ENCODE measurements at regions not wholly inside any gene's neighbourhood (a gene's known extent, or its start where the extent isn't known, plus 50 kb on each side); places are given as distances from the start of the nearest gene placed in this dataset.

DNA sequence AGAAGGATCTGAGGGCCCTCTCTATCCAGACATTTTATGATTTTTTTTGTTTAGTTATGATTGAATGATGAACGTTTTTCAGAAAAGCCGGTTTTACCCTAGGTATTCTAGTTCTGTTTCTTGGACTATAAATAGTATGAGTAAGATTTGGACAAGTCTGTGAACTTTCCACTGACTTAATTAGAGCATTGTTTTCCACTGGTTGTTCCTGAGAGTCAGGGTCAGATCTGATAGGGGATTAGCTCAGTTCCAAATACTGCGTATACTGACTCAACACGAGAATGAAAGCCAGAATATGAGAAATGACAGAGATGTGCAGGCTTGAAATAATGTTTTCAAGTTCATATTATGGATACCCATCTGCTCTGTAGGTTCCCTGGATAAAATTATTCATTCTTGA lies 361.6 kb downstream of the AEBP2 start:
- no peak for ATAC-seq
- BruUV-seq (replicated peaks): no TSS peak
- no peak overlapping the region for H3K4me3 ChIP-seq (replicated peaks in 1 of 2; ENCODE audit: low read depth in 1 of 2, low read length in 2 of 2)
- H3K4me2 ChIP-seq (ENCODE audit: low read length): no peak overlapping the region
- no peaks in the 10 kb centered on the region for H3K9me2 ChIP-seq (ENCODE audit: insufficient read depth)
- H2AFZ ChIP-seq (ENCODE audit: low read depth, low read length, poor library complexity, severe bottlenecking): no peak overlapping the region
- 0 out of 2 replicates have a peak, but pooled peaks cover 4% of the 10 kb centered on the region for H3K27me3 ChIP-seq (ENCODE audit: insufficient read depth, low read length)
- H3K9ac ChIP-seq (ENCODE audit: low read length): no peak overlapping the region
- RAD21 ChIA-PET (ENCODE audit: low non-redundant PET in 1 of 2, low total read pairs in 2 of 2, uncharacterized antibody in 2 of 2, unreplicated experiment in 2 of 2): no interaction called here
- no peak for DNase-seq (ENCODE audit: low read depth, low spot score)
- no peaks in the 10 kb centered on the region for H4K20me1 ChIP-seq (ENCODE audit: insufficient read depth)
- no peaks in the 10 kb centered on the region for H3K9me3 ChIP-seq (ENCODE audit: control insufficient read depth in 1 of 2, insufficient read depth in 1 of 2, low read depth in 1 of 2, low read length in 2 of 2)
- TF ChIP-seq EZH2 (IDR thresholded peaks at IDR 0.05): no peak
- TF ChIP-seq FOSL1 (IDR thresholded peaks at IDR 0.05; ENCODE audit: low read depth): no peak
- no peak for TF ChIP-seq ELF1 (IDR thresholded peaks at IDR 0.05; ENCODE audit: borderline replicate concordance, low read depth)
- TF ChIP-seq MAX (IDR thresholded peaks at IDR 0.05): no peak
- TF ChIP-seq, protein P1, sequence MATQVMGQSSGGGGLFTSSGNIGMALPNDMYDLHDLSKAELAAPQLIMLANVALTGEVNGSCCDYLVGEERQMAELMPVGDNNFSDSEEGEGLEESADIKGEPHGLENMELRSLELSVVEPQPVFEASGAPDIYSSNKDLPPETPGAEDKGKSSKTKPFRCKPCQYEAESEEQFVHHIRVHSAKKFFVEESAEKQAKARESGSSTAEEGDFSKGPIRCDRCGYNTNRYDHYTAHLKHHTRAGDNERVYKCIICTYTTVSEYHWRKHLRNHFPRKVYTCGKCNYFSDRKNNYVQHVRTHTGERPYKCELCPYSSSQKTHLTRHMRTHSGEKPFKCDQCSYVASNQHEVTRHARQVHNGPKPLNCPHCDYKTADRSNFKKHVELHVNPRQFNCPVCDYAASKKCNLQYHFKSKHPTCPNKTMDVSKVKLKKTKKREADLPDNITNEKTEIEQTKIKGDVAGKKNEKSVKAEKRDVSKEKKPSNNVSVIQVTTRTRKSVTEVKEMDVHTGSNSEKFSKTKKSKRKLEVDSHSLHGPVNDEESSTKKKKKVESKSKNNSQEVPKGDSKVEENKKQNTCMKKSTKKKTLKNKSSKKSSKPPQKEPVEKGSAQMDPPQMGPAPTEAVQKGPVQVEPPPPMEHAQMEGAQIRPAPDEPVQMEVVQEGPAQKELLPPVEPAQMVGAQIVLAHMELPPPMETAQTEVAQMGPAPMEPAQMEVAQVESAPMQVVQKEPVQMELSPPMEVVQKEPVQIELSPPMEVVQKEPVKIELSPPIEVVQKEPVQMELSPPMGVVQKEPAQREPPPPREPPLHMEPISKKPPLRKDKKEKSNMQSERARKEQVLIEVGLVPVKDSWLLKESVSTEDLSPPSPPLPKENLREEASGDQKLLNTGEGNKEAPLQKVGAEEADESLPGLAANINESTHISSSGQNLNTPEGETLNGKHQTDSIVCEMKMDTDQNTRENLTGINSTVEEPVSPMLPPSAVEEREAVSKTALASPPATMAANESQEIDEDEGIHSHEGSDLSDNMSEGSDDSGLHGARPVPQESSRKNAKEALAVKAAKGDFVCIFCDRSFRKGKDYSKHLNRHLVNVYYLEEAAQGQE (IDR thresholded peaks at IDR 0.05; ENCODE audit: low read depth): no peak
- no peak for TF ChIP-seq CTCF (IDR thresholded peaks at IDR 0.05 in 2 of 3, conservative IDR thresholded peaks at IDR 0.05 in 1 of 3; ENCODE audit: borderline replicate concordance in 1 of 3, insufficient read depth in 1 of 3, low read depth in 2 of 3, low read length in 2 of 3)
- TF ChIP-seq SP1 (IDR thresholded peaks at IDR 0.05; ENCODE audit: low read depth): no peak
- no peak for TF ChIP-seq POLR2AphosphoS5 (IDR thresholded peaks at IDR 0.05; ENCODE audit: low read depth, low read length)
- TF ChIP-seq EGR1 (IDR thresholded peaks at IDR 0.05; ENCODE audit: low read depth): no peak
- TF ChIP-seq RAD21 (IDR thresholded peaks at IDR 0.05; ENCODE audit: low read depth): no peak
- no peak for TF ChIP-seq CEBPB (IDR thresholded peaks at IDR 0.05; ENCODE audit: low read depth)
- TF ChIP-seq POLR2A (IDR thresholded peaks at IDR 0.05; ENCODE audit: borderline replicate concordance, extremely low read depth, insufficient read depth, insufficient read length): no peak
- TF ChIP-seq TCF7L2 (IDR thresholded peaks at IDR 0.05; ENCODE audit: borderline replicate concordance, extremely low read depth, insufficient read depth, insufficient read length): no peak
- no peaks in the 10 kb centered on the region for H3K79me2 ChIP-seq (ENCODE audit: insufficient read depth, low read length)
- CTCF ChIA-PET: interaction anchor here (0.9 to 1.0 kb wide), 2 partner anchors 11 to 62 kb away, joined by 3 read pairs; no protein-coding TSS in a partner anchor
- POLR2A ChIA-PET: no interaction called here
- intact Hi-C loops (cut with micrococcal nuclease): no loop called here
- H3K4me1 ChIP-seq (ENCODE audit: control insufficient read depth in 1 of 2, insufficient read depth in 2 of 2, low read length in 2 of 2): no peaks in the 10 kb centered on the region
- H3K27ac ChIP-seq (ENCODE audit: low read depth, low read length): no peak overlapping the region
- no peaks in the 10 kb centered on the region for H3K36me3 ChIP-seq (ENCODE audit: control insufficient read depth in 1 of 2, insufficient read depth in 2 of 2, low read length in 2 of 2)
